HEK293 (cell line): ENCODE measurements at regions not wholly inside any gene's neighbourhood (a gene's known extent, or its start where the extent isn't known, plus 50 kb on each side); places are given as distances from the start of the nearest gene placed in this dataset.

Experiments used
- CTCF ChIA-PET: fragments of 350-600 bp; formaldehyde crosslinking; extraction: SDS; loops from one replicate; lab custom pipeline; 2021; ENCODE audit warnings: antibody characterized with exemption; lab: Yijun Ruan, JAX
- POLR2A ChIA-PET: fragments of 300-600 bp; formaldehyde crosslinking; extraction: SDS; loops from one replicate; lab custom pipeline; 2020; ENCODE audit warnings: antibody characterized with exemption, inconsistent platforms; lab: Yijun Ruan, JAX
- H3K27ac ChIP-seq: fragments of 200-500 bp; sonication (Bioruptor generic); 2 replicates; pipeline ENCODE4 v1.5.1; 2014; ENCODE audit warnings: low read depth, low read length, control low read depth, inconsistent platforms; ENCODE audit errors: extremely low read depth
- H3K36me3 ChIP-seq, 2 experiments: fragments of 200-500 bp in 1 of 2; sonication (Bioruptor generic) in 1 of 2; 1 replicate in 1 of 2; 2 replicates in 1 of 2; pipeline ENCODE4 v1.5.1; 2014 to 2017; ENCODE audit warnings: inconsistent platforms in 2 of 2, low read length in 2 of 2; ENCODE audit not compliant: control insufficient read depth in 2 of 2, insufficient read depth in 1 of 2
- H3K4me1 ChIP-seq: fragments of 200-500 bp; sonication (Bioruptor generic); 2 replicates; pipeline ENCODE4 v1.5.1; 2014; ENCODE audit warnings: mild to moderate bottlenecking, low read length, inconsistent platforms; ENCODE audit not compliant: control insufficient read depth, insufficient read depth
- H3K4me3 ChIP-seq: 2 replicates; pipeline ENCODE4 v1.5.1; 2011; ENCODE audit warnings: low read depth, mild to moderate bottlenecking, control low read depth, low read length, moderate library complexity
- H3K9me3 ChIP-seq: fragments of 200-500 bp; sonication (Bioruptor generic); 2 replicates; pipeline ENCODE4 v1.5.1; 2014; ENCODE audit warnings: low read depth, low read length, inconsistent platforms; ENCODE audit not compliant: control insufficient read depth, insufficient read depth
- GLI2 ChIP-seq: fragments of 450-650 bp; formaldehyde crosslinking; IDR thresholded peaks from 2 replicates; pipeline ENCODE4; 2017; ENCODE audit warnings: missing biosample characterization, missing genetic modification characterization, low read depth, borderline replicate concordance
- INSM2 ChIP-seq: fragments of 450-650 bp; formaldehyde crosslinking; IDR thresholded peaks from 2 replicates; pipeline ENCODE4 v1.5.1; 2016; ENCODE audit warnings: missing biosample characterization, missing genetic modification characterization
- KLF1 ChIP-seq: fragments of 450-650 bp; formaldehyde crosslinking; IDR thresholded peaks from 2 replicates; pipeline ENCODE4 v1.5.1; 2016; ENCODE audit warnings: missing biosample characterization, missing genetic modification characterization
- SCRT1 ChIP-seq: fragments of 450-650 bp; formaldehyde crosslinking; IDR thresholded peaks from 2 replicates; pipeline ENCODE4 v1.5.1; 2016; ENCODE audit warnings: missing biosample characterization, missing genetic modification characterization, borderline replicate concordance
- ZBTB11 ChIP-seq: fragments of 450-650 bp; formaldehyde crosslinking; conservative IDR thresholded peaks from 2 replicates; pipeline ENCODE4 v1.5.1; 2016; ENCODE audit warnings: low read depth, missing biosample characterization, missing genetic modification characterization
- ZBTB44 ChIP-seq: fragments of 450-650 bp; IDR thresholded peaks from 2 replicates; pipeline ENCODE4 v1.5.1; 2018; ENCODE audit warnings: missing biosample characterization, mild to moderate bottlenecking, missing genetic modification characterization
- ZNF138 ChIP-seq: fragments of 450-650 bp; formaldehyde crosslinking; IDR thresholded peaks from 2 replicates; pipeline ENCODE4 v1.5.1; 2016; ENCODE audit warnings: missing biosample characterization, missing genetic modification characterization, borderline replicate concordance
- ZNF157 ChIP-seq: fragments of 450-650 bp; formaldehyde crosslinking; IDR thresholded peaks from 2 replicates; pipeline ENCODE4 v1.5.1; 2016; ENCODE audit warnings: missing biosample characterization, missing genetic modification characterization
- ZNF211 ChIP-seq: fragments of 450-650 bp; formaldehyde crosslinking; IDR thresholded peaks from 2 replicates; pipeline ENCODE4 v1.5.1; 2016; ENCODE audit warnings: low read depth, missing biosample characterization, missing genetic modification characterization
- ZNF311 ChIP-seq: fragments of 450-650 bp; formaldehyde crosslinking; IDR thresholded peaks from 2 replicates; pipeline ENCODE4 v1.5.1; 2017; ENCODE audit warnings: missing biosample characterization, missing genetic modification characterization, borderline replicate concordance
- ZNF366 ChIP-seq: fragments of 450-650 bp; formaldehyde crosslinking; conservative IDR thresholded peaks from 2 replicates; pipeline ENCODE4 v1.5.1; 2016; ENCODE audit warnings: missing biosample characterization, missing genetic modification characterization
- ZNF513 ChIP-seq: fragments of 450-650 bp; IDR thresholded peaks from 2 replicates; pipeline ENCODE4 v1.5.1; 2018; ENCODE audit warnings: missing biosample characterization, missing genetic modification characterization
- ZNF544 ChIP-seq: fragments of 450-650 bp; formaldehyde crosslinking; IDR thresholded peaks from 2 replicates; pipeline ENCODE4 v1.5.0; 2017; ENCODE audit warnings: missing biosample characterization, missing genetic modification characterization
- ZNF596 ChIP-seq: fragments of 450-650 bp; IDR thresholded peaks from 2 replicates; pipeline ENCODE4 v1.5.0; 2018; ENCODE audit warnings: missing biosample characterization, mild to moderate bottlenecking, missing genetic modification characterization, moderate library complexity
- ZNF610 ChIP-seq: fragments of 450-650 bp; formaldehyde crosslinking; IDR thresholded peaks from 2 replicates; pipeline ENCODE4 v1.5.1; 2016; ENCODE audit warnings: missing biosample characterization, missing genetic modification characterization, borderline replicate concordance
- ZNF76 ChIP-seq: fragments of 450-650 bp; formaldehyde crosslinking; IDR thresholded peaks from 2 replicates; pipeline ENCODE4; 2016; ENCODE audit warnings: low read depth, missing biosample characterization, missing genetic modification characterization, borderline replicate concordance
- ZSCAN30 ChIP-seq: fragments of 450-650 bp; IDR thresholded peaks from 2 replicates; pipeline ENCODE4 v1.5.1; 2018; ENCODE audit warnings: missing biosample characterization, mild to moderate bottlenecking, missing genetic modification characterization, moderate library complexity
- TF ChIP-seq, protein P1 (sequence below): fragments of 450-650 bp; formaldehyde crosslinking; IDR thresholded peaks from 2 replicates; pipeline ENCODE4 v1.5.1; 2016; ENCODE audit warnings: missing biosample characterization, missing genetic modification characterization

- POLR2A ChIA-PET = no interaction called here
- TF ChIP-seq ZNF366 = no peak
- no peak for TF ChIP-seq ZSCAN30 (tag by site-specific recombination)
- TF ChIP-seq, protein P1, sequence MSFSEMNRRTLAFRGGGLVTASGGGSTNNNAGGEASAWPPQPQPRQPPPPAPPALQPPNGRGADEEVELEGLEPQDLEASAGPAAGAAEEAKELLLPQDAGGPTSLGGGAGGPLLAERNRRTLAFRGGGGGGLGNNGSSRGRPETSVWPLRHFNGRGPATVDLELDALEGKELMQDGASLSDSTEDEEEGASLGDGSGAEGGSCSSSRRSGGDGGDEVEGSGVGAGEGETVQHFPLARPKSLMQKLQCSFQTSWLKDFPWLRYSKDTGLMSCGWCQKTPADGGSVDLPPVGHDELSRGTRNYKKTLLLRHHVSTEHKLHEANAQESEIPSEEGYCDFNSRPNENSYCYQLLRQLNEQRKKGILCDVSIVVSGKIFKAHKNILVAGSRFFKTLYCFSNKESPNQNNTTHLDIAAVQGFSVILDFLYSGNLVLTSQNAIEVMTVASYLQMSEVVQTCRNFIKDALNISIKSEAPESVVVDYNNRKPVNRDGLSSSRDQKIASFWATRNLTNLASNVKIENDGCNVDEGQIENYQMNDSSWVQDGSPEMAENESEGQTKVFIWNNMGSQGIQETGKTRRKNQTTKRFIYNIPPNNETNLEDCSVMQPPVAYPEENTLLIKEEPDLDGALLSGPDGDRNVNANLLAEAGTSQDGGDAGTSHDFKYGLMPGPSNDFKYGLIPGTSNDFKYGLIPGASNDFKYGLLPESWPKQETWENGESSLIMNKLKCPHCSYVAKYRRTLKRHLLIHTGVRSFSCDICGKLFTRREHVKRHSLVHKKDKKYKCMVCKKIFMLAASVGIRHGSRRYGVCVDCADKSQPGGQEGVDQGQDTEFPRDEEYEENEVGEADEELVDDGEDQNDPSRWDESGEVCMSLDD (tag by site-specific recombination) = no peak
- TF ChIP-seq ZNF610 = no peak
- TF ChIP-seq ZNF76 = no peak
- no peak for TF ChIP-seq ZBTB44
- no peak for TF ChIP-seq ZNF544 (tag by site-specific recombination)
- TF ChIP-seq, all 188 proteins: peak for 0
- Histone ChIP-seq H3K36me3 (no peaks in the 10 kb centered on the region), H3K9me3 (no peaks in the 10 kb centered on the region), H3K4me3 (no peak overlapping the region), H3K4me1 (no peaks in the 10 kb centered on the region), H3K27ac (no peak overlapping the region)
- CTCF ChIA-PET = interaction anchor here (0.5 kb wide), 1 partner anchor 192 kb away, joined by 3 read pairs; no protein-coding TSS in a partner anchor
These were observed 470.5 kb downstream of the RPS24 start for GRCh38 chr10:78504181-78504580.

DNA sequence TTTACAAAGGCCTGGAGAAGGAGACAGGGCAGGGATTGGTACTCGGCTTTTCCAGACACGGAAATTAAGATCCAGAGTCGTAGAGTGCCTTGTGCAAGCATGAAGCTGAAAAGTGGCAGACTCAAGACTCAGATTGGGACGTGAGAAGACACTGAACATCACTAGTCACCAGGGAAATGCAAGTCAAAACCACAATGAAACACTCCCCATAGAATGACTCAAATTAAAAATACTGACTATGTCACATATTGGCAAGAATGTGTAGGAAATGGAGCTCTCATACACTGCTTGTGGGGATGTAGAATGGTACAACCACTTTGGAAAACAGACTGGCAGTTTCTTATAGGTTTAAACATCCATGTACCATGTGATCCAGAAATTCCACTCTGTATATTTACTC lies 472.0 kb downstream of the RPS24 start:
- CTCF ChIA-PET = interaction anchor here (0.6 kb wide), 1 partner anchor 458 kb away, joined by 4 read pairs; no protein-coding TSS in a partner anchor
- H3K9me3 ChIP-seq = no peaks in the 10 kb centered on the region
- no peak for TF ChIP-seq ZBTB11
- TF ChIP-seq ZNF138 (tag by site-specific recombination) = no peak
- TF ChIP-seq KLF1 (tag by site-specific recombination) = no peak
- TF ChIP-seq ZNF311 (tag by site-specific recombination) = no peak
- no peak for TF ChIP-seq SCRT1 (tag by site-specific recombination)
- TF ChIP-seq ZNF596 (tag by site-specific recombination) = no peak
- TF ChIP-seq ZNF211 = no peak
- no peak for TF ChIP-seq GLI2 (tag by site-specific recombination)
- no peak for TF ChIP-seq ZNF513 (tag by site-specific recombination)
- no peak for TF ChIP-seq INSM2 (tag by site-specific recombination)
- no peak for TF ChIP-seq ZNF157 (tag by site-specific recombination)

More for the DNA sequence above, 472.0 kb downstream of the RPS24 start:
- Histone ChIP-seq H3K4me3 (no peak overlapping the region), H3K36me3 (no peaks in the 10 kb centered on the region), H3K4me1 (no peaks in the 10 kb centered on the region), H3K27ac (no peak overlapping the region)
- POLR2A ChIA-PET = no interaction called here
